Retina (tissue), 1 donor: ENCODE measurements at regions not wholly inside any gene's neighbourhood (a gene's known extent, or its start where the extent isn't known, plus 50 kb on each side); places are given as distances from the start of the nearest gene placed in this dataset.

Experiments used
- DNase-seq: peaks from one replicate; pipeline ENCODE4 v3.0.0-alpha.2; 2016

GRCh38 chr13:59531571-59532091, 632.1 kb downstream of the DIAPH3 start:
- no peak for DNase-seq

GRCh38 chr13:59532405-59532804, 631.3 kb downstream of the DIAPH3 start:
- DNase-seq = no peak

- DNase-seq = no peak
Observed at GRCh38 chr13:59533561-59534555, 629.9 kb downstream of the DIAPH3 start.

- DNase-seq = no peak
Observed at GRCh38 chr13:59534806-59535205, 628.9 kb downstream of the DIAPH3 start.

- DNase-seq = no peak
Observed at GRCh38 chr13:59537500-59537899, 626.2 kb downstream of the DIAPH3 start.

- no peak for DNase-seq
Observed at GRCh38 chr13:59538512-59538911, 625.2 kb downstream of the DIAPH3 start.

GRCh38 chr13:59542303-59542702, 621.4 kb downstream of the DIAPH3 start:
- DNase-seq = no peak

GRCh38 chr13:59543418-59543817, 620.3 kb downstream of the DIAPH3 start:
- DNase-seq = no peak

- DNase-seq = no peak
Observed at GRCh38 chr13:59545007-59545406, 618.7 kb downstream of the DIAPH3 start.

- no peak for DNase-seq
Observed at GRCh38 chr13:59546178-59546577, 617.5 kb downstream of the DIAPH3 start.

- no peak for DNase-seq
Observed at GRCh38 chr13:59547950-59548349, 615.8 kb downstream of the DIAPH3 start.

- no peak for DNase-seq
Observed at GRCh38 chr13:59562924-59563323, 600.8 kb downstream of the DIAPH3 start.

- no peak for DNase-seq
Observed at GRCh38 chr13:59566561-59566960, 597.2 kb downstream of the DIAPH3 start.

GRCh38 chr13:59568306-59568705, 595.4 kb downstream of the DIAPH3 start:
- DNase-seq = no peak

- no peak for DNase-seq
Observed at GRCh38 chr13:59570204-59570603, 593.5 kb downstream of the DIAPH3 start.

- DNase-seq = no peak
Observed at GRCh38 chr13:59584101-59584500, 579.6 kb downstream of the DIAPH3 start.

- DNase-seq = no peak
Observed at GRCh38 chr13:59584761-59585670, 578.7 kb downstream of the DIAPH3 start.

- DNase-seq = no peak
Observed at GRCh38 chr13:59587030-59587429, 576.7 kb downstream of the DIAPH3 start.

GRCh38 chr13:59587971-59588716, 575.6 kb downstream of the DIAPH3 start:
- DNase-seq = no peak

- no peak for DNase-seq
Observed at GRCh38 chr13:59588717-59589067, 575.0 kb downstream of the DIAPH3 start.

- DNase-seq = no peak
Observed at GRCh38 chr13:59601993-59602392, 561.7 kb downstream of the DIAPH3 start.

- DNase-seq = no peak
Observed at GRCh38 chr13:59603646-59604045, 560.1 kb downstream of the DIAPH3 start.

GRCh38 chr13:59607172-59607571, 556.6 kb downstream of the DIAPH3 start:
- DNase-seq = no peak
